ENCODE measurements at regions not wholly inside any gene's neighbourhood (a gene's known extent, or its start where the extent isn't known, plus 50 kb on each side); places are given as distances from the start of the nearest gene placed in this dataset.
"Not testable (repeated sequence)": the region's sequence is repeated elsewhere in the genome, so short reads cannot be mapped to it uniquely, and the experiment has no call there.

GRCh38 chr20:1754749-1755148 is 97.2 kb upstream of the SIRPG start:
- no peak overlapping the region for H3K27ac ChIP-seq
- no peak for TF ChIP-seq POLR2A (IDR thresholded peaks at IDR 0.05)
- TF ChIP-seq, protein P1, sequence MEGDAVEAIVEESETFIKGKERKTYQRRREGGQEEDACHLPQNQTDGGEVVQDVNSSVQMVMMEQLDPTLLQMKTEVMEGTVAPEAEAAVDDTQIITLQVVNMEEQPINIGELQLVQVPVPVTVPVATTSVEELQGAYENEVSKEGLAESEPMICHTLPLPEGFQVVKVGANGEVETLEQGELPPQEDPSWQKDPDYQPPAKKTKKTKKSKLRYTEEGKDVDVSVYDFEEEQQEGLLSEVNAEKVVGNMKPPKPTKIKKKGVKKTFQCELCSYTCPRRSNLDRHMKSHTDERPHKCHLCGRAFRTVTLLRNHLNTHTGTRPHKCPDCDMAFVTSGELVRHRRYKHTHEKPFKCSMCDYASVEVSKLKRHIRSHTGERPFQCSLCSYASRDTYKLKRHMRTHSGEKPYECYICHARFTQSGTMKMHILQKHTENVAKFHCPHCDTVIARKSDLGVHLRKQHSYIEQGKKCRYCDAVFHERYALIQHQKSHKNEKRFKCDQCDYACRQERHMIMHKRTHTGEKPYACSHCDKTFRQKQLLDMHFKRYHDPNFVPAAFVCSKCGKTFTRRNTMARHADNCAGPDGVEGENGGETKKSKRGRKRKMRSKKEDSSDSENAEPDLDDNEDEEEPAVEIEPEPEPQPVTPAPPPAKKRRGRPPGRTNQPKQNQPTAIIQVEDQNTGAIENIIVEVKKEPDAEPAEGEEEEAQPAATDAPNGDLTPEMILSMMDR (IDR thresholded peaks at IDR 0.05): no peak
- H3K9me3 ChIP-seq: no peaks in the 10 kb centered on the region
- H3K27me3 ChIP-seq: no peaks in the 10 kb centered on the region
- no peaks in the 10 kb centered on the region for H3K36me3 ChIP-seq
- DNase-seq: no peak
- H3K4me3 ChIP-seq (replicated peaks in 1 of 3): no peak overlapping the region
- H3K4me1 ChIP-seq: no peaks in the 10 kb centered on the region
- WGBS, 2 donors: 80 to 82% methylated on average over 4 of the region's 4 CpGs
- intact Hi-C loops (cut with DNase I): no loop called here

DNA sequence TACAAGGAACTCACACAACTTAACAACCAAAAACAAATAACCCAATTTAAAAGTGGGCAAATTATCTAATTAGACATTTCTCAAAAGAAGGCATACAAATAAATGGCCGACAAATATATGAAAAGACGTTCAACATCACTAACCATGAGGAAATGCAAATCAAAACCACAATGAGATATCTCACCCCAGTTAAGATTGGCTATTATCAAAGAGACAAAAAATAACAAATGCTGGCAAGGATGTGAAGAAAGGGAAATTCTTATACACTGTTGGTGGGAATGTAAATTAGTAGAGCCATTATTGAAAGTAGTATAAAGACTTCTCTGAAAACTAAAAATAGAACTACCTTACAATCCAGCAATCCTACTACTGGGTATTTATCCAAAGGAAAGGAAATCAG is 96.7 kb upstream of the SIRPG start:
- TF ChIP-seq POLR2A (IDR thresholded peaks at IDR 0.05): no peak
- TF ChIP-seq, protein P1 (IDR thresholded peaks at IDR 0.05): no peak
- H3K27me3 ChIP-seq: no peaks in the 10 kb centered on the region
- 76 to 83% methylated on average over 2 of the region's 2 CpGs for WGBS, 2 donors
- intact Hi-C loops (cut with DNase I): no loop called here
- H3K9me3 ChIP-seq: no peaks in the 10 kb centered on the region
- H3K4me1 ChIP-seq: no peaks in the 10 kb centered on the region
- DNase-seq: no peak
- no peak overlapping the region for H3K27ac ChIP-seq
- no peak overlapping the region for H3K4me3 ChIP-seq (replicated peaks in 1 of 3)
- no peaks in the 10 kb centered on the region for H3K36me3 ChIP-seq

GRCh38 chr20:1752045-1752444 is 94.5 kb upstream of the SIRPG start:
- H3K4me1 ChIP-seq: no peaks in the 10 kb centered on the region
- no peak for TF ChIP-seq POLR2A (IDR thresholded peaks at IDR 0.05)
- TF ChIP-seq, protein P1 (IDR thresholded peaks at IDR 0.05): no peak
- no peak overlapping the region for H3K27ac ChIP-seq
- no peak for DNase-seq
- H3K9me3 ChIP-seq: no peaks in the 10 kb centered on the region
- H3K36me3 ChIP-seq: no peaks in the 10 kb centered on the region
- intact Hi-C loops (cut with DNase I): no loop called here
- no peaks in the 10 kb centered on the region for H3K27me3 ChIP-seq
- H3K4me3 ChIP-seq (replicated peaks in 1 of 3): no peak overlapping the region

DNA sequence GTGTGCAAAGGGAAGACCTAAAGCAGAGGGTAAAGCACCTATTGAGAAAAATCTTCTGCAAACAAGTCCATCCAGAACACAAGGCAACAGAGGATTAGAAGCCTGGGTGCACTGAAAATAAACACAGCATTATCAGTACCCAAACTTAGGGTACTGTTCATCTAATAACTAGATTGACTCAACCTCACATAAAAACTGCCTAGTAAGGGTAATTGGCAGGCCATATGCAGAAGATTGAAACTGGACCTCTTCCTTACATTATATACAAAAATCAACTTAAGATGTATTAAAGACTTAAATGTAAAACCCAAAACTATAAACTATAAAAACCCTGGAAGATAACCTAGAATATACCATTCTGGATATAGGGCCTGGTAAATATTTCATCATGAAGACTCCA is 91.2 kb upstream of the SIRPG start:
- no peaks in the 10 kb centered on the region for H3K27me3 ChIP-seq
- H3K9me3 ChIP-seq: no peaks in the 10 kb centered on the region
- H3K36me3 ChIP-seq: no peaks in the 10 kb centered on the region
- TF ChIP-seq POLR2A (IDR thresholded peaks at IDR 0.05): no peak
- TF ChIP-seq, protein P1 (IDR thresholded peaks at IDR 0.05): no peak
- intact Hi-C loops (cut with DNase I): no loop called here
- H3K4me1 ChIP-seq: no peaks in the 10 kb centered on the region
- no peak overlapping the region for H3K4me3 ChIP-seq (replicated peaks in 1 of 3)
- DNase-seq: no peak
- no peak overlapping the region for H3K27ac ChIP-seq

- H3K27ac ChIP-seq: no peak overlapping the region
- no peak overlapping the region for H3K4me3 ChIP-seq (replicated peaks in 1 of 3)
- no peaks in the 10 kb centered on the region for H3K27me3 ChIP-seq
- no peaks in the 10 kb centered on the region for H3K36me3 ChIP-seq
- H3K9me3 ChIP-seq: no peaks in the 10 kb centered on the region
- TF ChIP-seq, protein P1 (IDR thresholded peaks at IDR 0.05): no peak
- no peak for TF ChIP-seq POLR2A (IDR thresholded peaks at IDR 0.05)
- intact Hi-C loops (cut with DNase I): no loop called here
- no peaks in the 10 kb centered on the region for H3K4me1 ChIP-seq
- DNase-seq: no peak
- 41 to 59% methylated on average over 3 of the region's 3 CpGs for WGBS, 2 donors
Observed at GRCh38 chr20:1747953-1748577, 90.5 kb upstream of the SIRPG start.

DNA sequence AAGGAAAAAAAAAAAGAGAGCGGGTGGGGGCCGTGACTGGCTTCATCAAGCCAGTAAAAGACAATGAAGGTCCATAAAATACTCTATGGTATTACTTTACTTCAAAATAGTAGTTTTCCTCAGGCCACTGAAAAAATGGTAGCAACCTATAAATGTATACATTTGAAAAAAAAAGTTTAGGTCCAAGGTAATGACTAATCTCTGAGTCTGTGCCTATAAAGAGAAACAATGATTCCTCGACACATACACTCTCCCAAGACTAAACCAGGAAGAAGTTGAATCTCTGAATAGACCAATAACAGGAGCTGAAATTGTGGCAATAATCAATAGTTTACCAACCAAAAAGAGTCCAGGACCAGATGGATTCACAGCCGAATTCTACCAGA is 84.5 kb upstream of the SIRPG start:
- H3K36me3 ChIP-seq; intact Hi-C loops (cut with DNase I); DNase-seq; H3K9me3 ChIP-seq; H3K4me1 ChIP-seq; H3K27me3 ChIP-seq; H3K4me3 ChIP-seq (replicated peaks in 1 of 3); H3K27ac ChIP-seq: not testable (repeated sequence)
- 86 to 87% methylated on average over 3 to 4 of the region's 4 CpGs for WGBS, 2 donors
